ENCODE measurements at regions not wholly inside any gene's neighbourhood (a gene's known extent, or its start where the extent isn't known, plus 50 kb on each side); places are given as distances from the start of the nearest gene placed in this dataset.

DNA sequence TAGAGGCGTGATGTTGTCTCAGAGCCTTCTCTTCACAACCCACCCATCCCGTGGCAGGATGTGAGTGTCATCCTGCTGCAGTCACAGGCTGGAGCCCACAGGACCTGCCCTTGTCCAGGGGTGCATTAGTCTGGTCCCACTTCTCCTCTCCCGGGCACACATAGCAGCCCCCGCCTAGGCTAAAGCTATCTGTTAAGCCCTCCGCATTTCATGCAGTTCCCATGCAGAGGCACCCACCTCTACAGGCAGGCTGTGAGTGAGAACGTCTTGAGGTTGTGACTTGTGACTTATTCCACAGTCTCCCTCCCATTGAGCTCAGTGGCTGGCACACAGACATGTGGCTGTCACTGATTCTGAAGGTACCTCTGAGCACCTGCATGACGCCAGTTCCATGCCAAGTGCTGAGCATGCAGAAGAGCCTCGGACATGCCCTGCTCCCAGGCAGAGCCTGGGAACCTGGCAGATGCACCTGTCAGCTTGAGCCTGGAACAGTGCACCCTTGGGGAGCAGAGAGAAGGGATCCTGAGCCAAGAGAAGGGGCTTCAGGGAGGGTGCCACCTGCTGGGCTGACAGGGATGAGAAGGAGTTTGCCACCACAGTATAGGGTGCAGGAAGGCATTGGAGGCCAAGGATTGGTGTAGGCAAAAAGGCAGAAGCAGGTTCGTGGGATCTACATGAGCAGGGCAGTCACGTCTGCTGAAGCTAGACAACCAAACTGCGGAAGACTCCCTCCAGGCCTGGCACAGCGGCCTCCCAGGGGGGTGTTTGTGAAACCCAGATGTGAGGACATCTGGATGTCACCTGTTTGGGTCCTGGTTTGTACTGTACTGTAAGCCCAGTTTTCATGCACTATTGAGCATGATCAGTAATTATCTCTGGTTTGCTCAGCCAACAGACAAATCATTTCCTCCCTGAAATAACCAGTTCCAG is 213.6 kb downstream of the GLI2 start:
- Mint-ChIP-seq H3K4me3 (no peak overlapping the region), H3K4me1 (no peaks in the 10 kb centered on the region), H3K9me3 (no peaks in the 10 kb centered on the region), H3K27ac (no peak overlapping the region), H3K36me3 (no peaks in the 10 kb centered on the region), H3K27me3 (peaks cover 0 to 2% (median 0%) of the 10 kb centered on the region in 5 donors)
- CTCF ChIA-PET = no interaction called here
- ATAC-seq = no peak
- POLR2A ChIA-PET = no interaction called here
- no peak for DNase-seq
- intact Hi-C loops (cut with micrococcal nuclease) = no loop called here
- Histone ChIP-seq H3K4me3 (ENCODE audit: low read length) (no peak overlapping the region), H3K27me3 (ENCODE audit: control insufficient read depth in 2 of 2, insufficient read depth in 2 of 2, low read length in 2 of 2) (no peaks in the 10 kb centered on the region), H3K4me1 (ENCODE audit: control insufficient read depth in 2 of 2, insufficient read depth in 2 of 2, low read length in 2 of 2) (no peaks in the 10 kb centered on the region), H3K36me3 (ENCODE audit: control insufficient read depth in 2 of 3, insufficient read depth in 3 of 3, low read length in 3 of 3) (no peaks in the 10 kb centered on the region), H3K27ac (ENCODE audit: low read depth, low read length) (no peak overlapping the region), H3K9me3 (ENCODE audit: control insufficient read depth in 2 of 3, low read length in 3 of 3) (no peaks in the 10 kb centered on the region)

GRCh38 chr2:120949957-120950590 is 214.4 kb downstream of the GLI2 start:
- H3K36me3 Mint-ChIP-seq = no peaks in the 10 kb centered on the region
- intact Hi-C loops (cut with micrococcal nuclease) = loop anchor here in 1 of 2 donors (10.0 kb wide), 1 partner anchor 255 kb away; no protein-coding TSS in a partner anchor
- peaks cover 0 to 2% (median 0%) of the 10 kb centered on the region in 5 donors for H3K27me3 Mint-ChIP-seq
- ChIA-PET POLR2A (no interaction called here), CTCF (no interaction called here)
- H3K4me1 ChIP-seq (ENCODE audit: control insufficient read depth in 2 of 2, insufficient read depth in 2 of 2, low read length in 2 of 2) = no peaks in the 10 kb centered on the region
- ATAC-seq (no peak), DNase-seq (no peak)
- H3K36me3 ChIP-seq (ENCODE audit: control insufficient read depth in 2 of 3, insufficient read depth in 3 of 3, low read length in 3 of 3) = no peaks in the 10 kb centered on the region
- H3K4me1 Mint-ChIP-seq = no peaks in the 10 kb centered on the region
- H3K27ac ChIP-seq (ENCODE audit: low read depth, low read length) = no peak overlapping the region
- H3K27me3 ChIP-seq (ENCODE audit: control insufficient read depth in 2 of 2, insufficient read depth in 2 of 2, low read length in 2 of 2) = no peaks in the 10 kb centered on the region
- no peak overlapping the region for H3K4me3 ChIP-seq (ENCODE audit: low read length)
- H3K4me3 Mint-ChIP-seq = no peak overlapping the region
- no peaks in the 10 kb centered on the region for H3K9me3 ChIP-seq (ENCODE audit: control insufficient read depth in 2 of 3, low read length in 3 of 3)
- H3K27ac Mint-ChIP-seq = no peak overlapping the region
- H3K9me3 Mint-ChIP-seq = no peaks in the 10 kb centered on the region

DNA sequence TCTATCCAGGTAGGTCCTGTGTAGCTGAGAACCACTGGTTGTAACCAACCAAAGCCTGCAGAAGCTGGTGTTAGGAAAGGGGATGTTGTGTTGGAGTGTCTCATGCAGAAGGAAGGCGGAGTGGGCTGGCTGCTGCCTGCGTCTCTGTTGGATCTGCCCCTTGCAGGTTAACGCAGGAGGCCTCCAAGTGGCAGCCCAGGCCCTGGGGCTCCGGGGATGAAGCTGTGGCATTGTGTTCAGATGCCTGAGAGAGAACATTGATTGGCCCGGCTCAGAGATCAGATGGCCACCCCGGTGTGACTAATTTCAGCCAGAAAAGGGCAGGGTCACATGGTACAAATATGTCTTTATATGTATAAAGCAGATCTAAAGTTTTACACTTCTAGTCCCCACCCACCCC is 216.0 kb downstream of the GLI2 start:
- no peaks in the 10 kb centered on the region for H3K9me3 Mint-ChIP-seq
- POLR2A ChIA-PET = no interaction called here
- DNase-seq = no peak

GRCh38 chr2:120952318-120952717 is 216.7 kb downstream of the GLI2 start:
- Histone ChIP-seq H3K9me3 (ENCODE audit: control insufficient read depth in 2 of 3, low read length in 3 of 3) (no peaks in the 10 kb centered on the region), H3K27me3 (ENCODE audit: control insufficient read depth in 2 of 2, insufficient read depth in 2 of 2, low read length in 2 of 2) (no peaks in the 10 kb centered on the region), H3K4me1 (ENCODE audit: control insufficient read depth in 2 of 2, insufficient read depth in 2 of 2, low read length in 2 of 2) (no peaks in the 10 kb centered on the region), H3K4me3 (ENCODE audit: low read length) (no peak overlapping the region), H3K36me3 (ENCODE audit: control insufficient read depth in 2 of 3, insufficient read depth in 3 of 3, low read length in 3 of 3) (no peaks in the 10 kb centered on the region), H3K27ac (ENCODE audit: low read depth, low read length) (no peak overlapping the region)
- peaks cover 0 to 2% (median 0%) of the 10 kb centered on the region in 5 donors for H3K27me3 Mint-ChIP-seq
- intact Hi-C loops (cut with micrococcal nuclease) = loop anchor here in 1 of 2 donors (10.0 kb wide), 1 partner anchor 258 kb away; no protein-coding TSS in a partner anchor
- H3K4me3 Mint-ChIP-seq = no peak overlapping the region
- H3K27ac Mint-ChIP-seq = no peak overlapping the region
- CTCF ChIA-PET = no interaction called here
- ATAC-seq (no peak), DNase-seq (no peak)
- H3K36me3 Mint-ChIP-seq = no peaks in the 10 kb centered on the region
- POLR2A ChIA-PET = no interaction called here
- H3K9me3 Mint-ChIP-seq = no peaks in the 10 kb centered on the region
- H3K4me1 Mint-ChIP-seq = no peaks in the 10 kb centered on the region

More for the DNA sequence above, 216.0 kb downstream of the GLI2 start:
- H3K27me3 Mint-ChIP-seq = peaks cover 0 to 2% (median 0%) of the 10 kb centered on the region in 5 donors
- no peak overlapping the region for H3K27ac Mint-ChIP-seq
- H3K4me3 Mint-ChIP-seq = no peak overlapping the region
- CTCF ChIA-PET = no interaction called here
- no peaks in the 10 kb centered on the region for H3K4me1 Mint-ChIP-seq
- H3K36me3 Mint-ChIP-seq = no peaks in the 10 kb centered on the region
- Histone ChIP-seq H3K27me3 (ENCODE audit: control insufficient read depth in 2 of 2, insufficient read depth in 2 of 2, low read length in 2 of 2) (no peaks in the 10 kb centered on the region), H3K36me3 (ENCODE audit: control insufficient read depth in 2 of 3, insufficient read depth in 3 of 3, low read length in 3 of 3) (no peaks in the 10 kb centered on the region), H3K4me1 (ENCODE audit: control insufficient read depth in 2 of 2, insufficient read depth in 2 of 2, low read length in 2 of 2) (no peaks in the 10 kb centered on the region), H3K27ac (ENCODE audit: low read depth, low read length) (no peak overlapping the region), H3K4me3 (ENCODE audit: low read length) (no peak overlapping the region), H3K9me3 (ENCODE audit: control insufficient read depth in 2 of 3, low read length in 3 of 3) (no peaks in the 10 kb centered on the region)
- ATAC-seq = no peak
- intact Hi-C loops (cut with micrococcal nuclease) = loop anchor here in 1 of 2 donors (10.0 kb wide), 1 partner anchor 257 kb away; no protein-coding TSS in a partner anchor

GRCh38 chr2:120953066-120953756 is 217.5 kb downstream of the GLI2 start:
- Histone ChIP-seq H3K4me1 (ENCODE audit: control insufficient read depth in 2 of 2, insufficient read depth in 2 of 2, low read length in 2 of 2) (no peaks in the 10 kb centered on the region), H3K36me3 (ENCODE audit: control insufficient read depth in 2 of 3, insufficient read depth in 3 of 3, low read length in 3 of 3) (no peaks in the 10 kb centered on the region), H3K9me3 (ENCODE audit: control insufficient read depth in 2 of 3, low read length in 3 of 3) (no peaks in the 10 kb centered on the region), H3K27me3 (ENCODE audit: control insufficient read depth in 2 of 2, insufficient read depth in 2 of 2, low read length in 2 of 2) (no peaks in the 10 kb centered on the region), H3K27ac (ENCODE audit: low read depth, low read length) (no peak overlapping the region), H3K4me3 (ENCODE audit: low read length) (no peak overlapping the region)
- CTCF ChIA-PET = no interaction called here
- H3K36me3 Mint-ChIP-seq = no peaks in the 10 kb centered on the region
- POLR2A ChIA-PET = no interaction called here
- no peak overlapping the region for H3K4me3 Mint-ChIP-seq
- H3K27me3 Mint-ChIP-seq = peaks cover 0 to 2% (median 0%) of the 10 kb centered on the region in 5 donors
- intact Hi-C loops (cut with micrococcal nuclease) = loop anchor here in 1 of 2 donors (10.0 kb wide), 1 partner anchor 258 kb away; no protein-coding TSS in a partner anchor
- H3K4me1 Mint-ChIP-seq = no peaks in the 10 kb centered on the region
- ATAC-seq = no peak
- H3K9me3 Mint-ChIP-seq = no peaks in the 10 kb centered on the region
- no peak overlapping the region for H3K27ac Mint-ChIP-seq
- no peak for DNase-seq

DNA sequence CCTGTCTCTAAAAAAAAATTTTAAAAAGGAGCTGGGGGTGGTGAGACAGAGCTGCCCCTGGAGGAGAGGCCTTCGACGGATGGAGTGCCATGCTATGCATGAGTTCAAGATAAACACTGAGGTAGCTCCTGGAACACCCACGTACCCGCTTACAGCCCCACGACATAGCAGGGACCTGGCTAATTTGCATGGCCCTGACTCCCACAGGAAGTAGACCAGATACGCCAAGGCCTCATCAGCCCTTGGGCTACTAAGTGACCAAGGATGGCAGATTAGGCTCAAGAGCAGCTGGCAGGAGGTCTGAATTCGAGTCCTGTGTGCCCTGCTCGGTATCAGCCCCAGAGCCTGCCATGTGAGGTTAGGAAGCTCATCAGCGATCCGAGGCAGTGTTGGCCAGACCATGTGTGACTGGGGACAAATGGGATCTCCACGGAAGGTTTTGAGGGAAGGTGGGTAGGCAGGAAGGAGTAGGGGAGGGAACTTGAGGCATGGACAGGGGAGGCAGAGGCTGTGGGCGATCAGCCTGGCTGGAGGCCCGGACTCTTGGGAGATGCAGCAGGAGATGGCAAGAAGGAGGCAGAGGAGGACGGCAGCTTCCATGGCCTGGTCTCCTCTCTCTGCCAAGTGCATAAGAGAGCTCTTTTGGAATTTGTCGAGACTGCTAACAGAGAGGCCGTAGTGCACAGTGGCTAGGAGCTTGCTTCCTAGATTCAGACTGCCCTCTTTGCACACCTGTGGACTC is 218.3 kb downstream of the GLI2 start:
- Mint-ChIP-seq H3K9me3 (no peaks in the 10 kb centered on the region), H3K4me3 (no peak overlapping the region), H3K27me3 (peaks cover 0 to 2% (median 0%) of the 10 kb centered on the region in 5 donors), H3K4me1 (no peaks in the 10 kb centered on the region), H3K27ac (no peak overlapping the region), H3K36me3 (no peaks in the 10 kb centered on the region)
- no peaks in the 10 kb centered on the region for H3K9me3 ChIP-seq (ENCODE audit: control insufficient read depth in 2 of 3, low read length in 3 of 3)
- DNase-seq = no peak
- ChIA-PET POLR2A (no interaction called here), CTCF (no interaction called here)
- no peaks in the 10 kb centered on the region for H3K27me3 ChIP-seq (ENCODE audit: control insufficient read depth in 2 of 2, insufficient read depth in 2 of 2, low read length in 2 of 2)
- no peak overlapping the region for H3K27ac ChIP-seq (ENCODE audit: low read depth, low read length)
- no peak for ATAC-seq
- H3K4me3 ChIP-seq (ENCODE audit: low read length) = no peak overlapping the region
- intact Hi-C loops (cut with micrococcal nuclease) = loop anchor here in 1 of 2 donors (10.0 kb wide), 1 partner anchor 259 kb away; no protein-coding TSS in a partner anchor
- no peaks in the 10 kb centered on the region for H3K36me3 ChIP-seq (ENCODE audit: control insufficient read depth in 2 of 3, insufficient read depth in 3 of 3, low read length in 3 of 3)
- H3K4me1 ChIP-seq (ENCODE audit: control insufficient read depth in 2 of 2, insufficient read depth in 2 of 2, low read length in 2 of 2) = no peaks in the 10 kb centered on the region

All from naive thymus-derived CD4-positive, alpha-beta T cell (primary cell).